ENCODE measurements at regions not wholly inside any gene's neighbourhood (a gene's known extent, or its start where the extent isn't known, plus 50 kb on each side); places are given as distances from the start of the nearest gene placed in this dataset.
A peak's percentile ranks its signal among the peaks of the same experiment; 100 is the strongest.
"Not testable (repeated sequence)": the region's sequence is repeated elsewhere in the genome, so short reads cannot be mapped to it uniquely, and the experiment has no call there.

DNA sequence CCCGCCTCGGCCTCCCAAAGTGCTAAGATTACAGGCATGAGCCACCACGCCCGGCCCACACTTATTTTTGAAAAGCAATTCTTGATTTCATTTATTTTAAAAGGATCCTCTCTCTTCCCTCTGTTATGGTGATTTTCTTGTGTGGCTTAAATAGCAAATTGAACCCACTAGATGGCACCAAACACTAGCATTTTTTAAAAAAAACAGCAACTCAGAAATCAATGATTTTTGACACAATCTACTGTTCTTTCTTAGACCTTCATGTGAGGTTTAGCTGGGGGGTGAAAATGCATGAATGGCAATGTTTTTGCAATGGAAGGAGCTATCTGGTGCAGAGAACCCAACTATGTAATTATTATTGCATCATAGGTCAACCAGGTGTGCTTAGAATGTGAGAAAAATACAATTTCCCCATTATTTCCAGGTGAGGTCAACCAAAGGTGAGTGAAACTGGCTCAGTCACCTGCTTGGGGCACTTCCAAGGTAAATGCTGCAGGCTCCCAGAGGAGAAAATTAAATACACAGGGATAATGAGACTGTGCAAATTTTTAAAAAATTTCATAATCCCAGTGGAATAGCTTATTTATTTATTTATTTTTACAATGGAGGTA is 226.7 kb upstream of the PRKX start:
- Histone ChIP-seq H3K27me3 (ENCODE audit: control insufficient read depth in 4 of 4, insufficient read depth in 4 of 4, low read length in 3 of 4) (no peaks in the 10 kb centered on the region), H3K4me1 (ENCODE audit: control insufficient read depth in 4 of 4, insufficient read depth in 4 of 4, low read length in 3 of 4) (peaks cover 0 to 8% (median 7%) of the 10 kb centered on the region in 4 donors), H3K27ac (ENCODE audit: low read depth in 1 of 2, low read length in 2 of 2) (no peak overlapping the region), H3K9ac (ENCODE audit: low read depth in 1 of 2, low read length in 2 of 2) (no peak overlapping the region), H3K4me3 (ENCODE audit: low read depth in 1 of 3, low read length in 3 of 3) (no peak overlapping the region), H3K9me3 (ENCODE audit: control insufficient read depth in 4 of 4, low read length in 3 of 4) (peaks cover 0 to 3% (median 0%) of the 10 kb centered on the region in 4 donors), H3K36me3 (ENCODE audit: control insufficient read depth in 4 of 4, insufficient read depth in 3 of 4, low read depth in 1 of 4, low read length in 3 of 4) (no peaks in the 10 kb centered on the region)
- WGBS, result 12% methylated on average over 4 of the region's 4 CpGs
- DNase-seq (ENCODE audit: low spot score), result no peak
- TF ChIP-seq NR2F2 (IDR thresholded peaks at IDR 0.05), result peak; percentile 75
- TF ChIP-seq MAX (IDR thresholded peaks at IDR 0.05), result no peak
- TF ChIP-seq, protein P1, sequence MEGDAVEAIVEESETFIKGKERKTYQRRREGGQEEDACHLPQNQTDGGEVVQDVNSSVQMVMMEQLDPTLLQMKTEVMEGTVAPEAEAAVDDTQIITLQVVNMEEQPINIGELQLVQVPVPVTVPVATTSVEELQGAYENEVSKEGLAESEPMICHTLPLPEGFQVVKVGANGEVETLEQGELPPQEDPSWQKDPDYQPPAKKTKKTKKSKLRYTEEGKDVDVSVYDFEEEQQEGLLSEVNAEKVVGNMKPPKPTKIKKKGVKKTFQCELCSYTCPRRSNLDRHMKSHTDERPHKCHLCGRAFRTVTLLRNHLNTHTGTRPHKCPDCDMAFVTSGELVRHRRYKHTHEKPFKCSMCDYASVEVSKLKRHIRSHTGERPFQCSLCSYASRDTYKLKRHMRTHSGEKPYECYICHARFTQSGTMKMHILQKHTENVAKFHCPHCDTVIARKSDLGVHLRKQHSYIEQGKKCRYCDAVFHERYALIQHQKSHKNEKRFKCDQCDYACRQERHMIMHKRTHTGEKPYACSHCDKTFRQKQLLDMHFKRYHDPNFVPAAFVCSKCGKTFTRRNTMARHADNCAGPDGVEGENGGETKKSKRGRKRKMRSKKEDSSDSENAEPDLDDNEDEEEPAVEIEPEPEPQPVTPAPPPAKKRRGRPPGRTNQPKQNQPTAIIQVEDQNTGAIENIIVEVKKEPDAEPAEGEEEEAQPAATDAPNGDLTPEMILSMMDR (IDR thresholded peaks at IDR 0.05; ENCODE audit: low read depth, low read length, missing input control), result peak; percentile 47
- peak; percentile 69 to 79 for TF ChIP-seq RAD21 (IDR thresholded peaks at IDR 0.05)
- peak; percentile 53 to 55 for TF ChIP-seq RXRA (IDR thresholded peaks at IDR 0.05)
- no peak for TF ChIP-seq YY1 (IDR thresholded peaks at IDR 0.05)

DNA sequence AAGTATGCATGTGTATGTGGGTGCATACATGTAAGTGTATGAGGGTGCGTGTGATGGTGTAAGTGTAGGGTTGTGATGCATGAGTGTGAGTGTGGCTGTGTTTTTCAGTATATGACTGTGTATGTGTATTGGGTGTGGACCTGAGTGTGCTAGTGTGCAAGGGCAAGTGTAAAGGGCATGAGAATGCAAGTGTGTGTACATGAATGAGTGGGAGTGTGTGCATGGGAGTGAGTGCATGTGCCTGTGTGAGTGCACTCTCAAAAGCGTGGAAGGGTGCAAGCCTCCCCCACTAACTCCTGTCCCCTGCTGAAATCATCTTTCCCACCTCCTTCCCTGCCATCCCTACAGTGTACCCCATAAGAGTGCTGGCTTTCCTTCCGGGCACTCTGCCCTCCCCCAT is 225.1 kb upstream of the PRKX start:
- Histone ChIP-seq H3K36me3 (ENCODE audit: control insufficient read depth in 4 of 4, insufficient read depth in 3 of 4, low read depth in 1 of 4, low read length in 3 of 4) (no peaks in the 10 kb centered on the region), H3K4me3 (ENCODE audit: low read depth in 1 of 3, low read length in 3 of 3) (no peak overlapping the region), H3K4me1 (ENCODE audit: control insufficient read depth in 4 of 4, insufficient read depth in 4 of 4, low read length in 3 of 4) (peaks cover 0 to 8% (median 7%) of the 10 kb centered on the region in 4 donors), H3K27me3 (ENCODE audit: control insufficient read depth in 4 of 4, insufficient read depth in 4 of 4, low read length in 3 of 4) (no peaks in the 10 kb centered on the region), H3K27ac (ENCODE audit: low read depth in 1 of 2, low read length in 2 of 2) (no peak overlapping the region), H3K9me3 (ENCODE audit: control insufficient read depth in 4 of 4, low read length in 3 of 4) (peaks cover 0 to 3% (median 0%) of the 10 kb centered on the region in 4 donors), H3K9ac (ENCODE audit: low read depth in 1 of 2, low read length in 2 of 2) (no peak overlapping the region)
- WGBS, result 85% methylated on average over 3 of the region's 3 CpGs
- no peak for DNase-seq (ENCODE audit: low spot score)
- TF ChIP-seq FOXA2 (IDR thresholded peaks at IDR 0.05), result no peak
- TF ChIP-seq EGR1 (IDR thresholded peaks at IDR 0.05; ENCODE audit: low read depth in 2 of 2), result no peak
- TF ChIP-seq ZBTB33 (IDR thresholded peaks at IDR 0.05), result no peak
- no peak for TF ChIP-seq GABPA (IDR thresholded peaks at IDR 0.05 in 1 of 2, conservative IDR thresholded peaks at IDR 0.05 in 1 of 2)
- no peak for TF ChIP-seq MAX (IDR thresholded peaks at IDR 0.05)

- not testable (repeated sequence) for DNase-seq (ENCODE audit: low spot score); H3K27ac ChIP-seq (ENCODE audit: low read depth in 1 of 2, low read length in 2 of 2); H3K9me3 ChIP-seq (ENCODE audit: control insufficient read depth in 4 of 4, low read length in 3 of 4); H3K9ac ChIP-seq (ENCODE audit: low read depth in 1 of 2, low read length in 2 of 2); H3K36me3 ChIP-seq (ENCODE audit: control insufficient read depth in 4 of 4, insufficient read depth in 3 of 4, low read depth in 1 of 4, low read length in 3 of 4); H3K4me3 ChIP-seq (ENCODE audit: low read depth in 1 of 3, low read length in 3 of 3); H3K27me3 ChIP-seq (ENCODE audit: control insufficient read depth in 4 of 4, insufficient read depth in 4 of 4, low read length in 3 of 4); H3K4me1 ChIP-seq (ENCODE audit: control insufficient read depth in 4 of 4, insufficient read depth in 4 of 4, low read length in 3 of 4)
- WGBS, result no CpG with 5 or more reads among the region's 4 CpGs
Measured at GRCh38 chrX:3935196-3935595, 221.7 kb upstream of the PRKX start.

DNA sequence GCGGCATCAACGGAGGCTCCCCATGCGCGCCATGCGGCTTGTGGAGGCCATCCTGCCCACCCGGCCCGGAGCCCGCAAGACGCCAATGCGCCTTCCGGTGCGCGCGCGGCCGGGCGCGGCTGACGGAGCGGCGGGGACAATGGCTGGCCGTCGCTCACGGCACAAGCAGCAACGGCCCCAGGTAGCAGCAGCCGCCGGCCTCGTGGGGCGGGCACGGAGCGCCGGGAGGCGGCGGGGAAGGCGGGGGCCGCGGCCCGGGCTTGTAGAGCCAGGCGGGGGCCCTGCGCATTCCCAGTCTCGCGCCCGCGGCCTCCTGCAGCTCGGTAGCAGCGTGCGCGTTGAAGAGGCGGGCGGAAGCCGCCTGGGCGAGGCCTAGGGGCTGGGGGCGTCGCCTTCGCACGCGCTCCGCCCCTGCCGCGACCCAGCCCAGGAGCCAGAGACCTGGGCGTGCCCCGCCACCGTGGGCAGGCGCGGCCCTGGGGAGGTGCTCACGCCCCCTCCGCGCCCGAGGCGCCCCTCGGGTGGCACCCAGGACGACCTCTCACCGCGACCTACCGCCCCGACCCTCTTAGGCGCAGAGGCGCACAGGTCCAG is 207.1 kb upstream of the PRKX start:
- no CpG with 5 or more reads among the region's 78 CpGs for WGBS
- not testable (repeated sequence) for H3K4me1 ChIP-seq (ENCODE audit: control insufficient read depth in 4 of 4, insufficient read depth in 4 of 4, low read length in 3 of 4); H3K27ac ChIP-seq (ENCODE audit: low read depth in 1 of 2, low read length in 2 of 2); H3K27me3 ChIP-seq (ENCODE audit: control insufficient read depth in 4 of 4, insufficient read depth in 4 of 4, low read length in 3 of 4); H3K36me3 ChIP-seq (ENCODE audit: control insufficient read depth in 4 of 4, insufficient read depth in 3 of 4, low read depth in 1 of 4, low read length in 3 of 4); H3K9me3 ChIP-seq (ENCODE audit: control insufficient read depth in 4 of 4, low read length in 3 of 4); H3K9ac ChIP-seq (ENCODE audit: low read depth in 1 of 2, low read length in 2 of 2); DNase-seq (ENCODE audit: low spot score); H3K4me3 ChIP-seq (ENCODE audit: low read depth in 1 of 3, low read length in 3 of 3)

DNA sequence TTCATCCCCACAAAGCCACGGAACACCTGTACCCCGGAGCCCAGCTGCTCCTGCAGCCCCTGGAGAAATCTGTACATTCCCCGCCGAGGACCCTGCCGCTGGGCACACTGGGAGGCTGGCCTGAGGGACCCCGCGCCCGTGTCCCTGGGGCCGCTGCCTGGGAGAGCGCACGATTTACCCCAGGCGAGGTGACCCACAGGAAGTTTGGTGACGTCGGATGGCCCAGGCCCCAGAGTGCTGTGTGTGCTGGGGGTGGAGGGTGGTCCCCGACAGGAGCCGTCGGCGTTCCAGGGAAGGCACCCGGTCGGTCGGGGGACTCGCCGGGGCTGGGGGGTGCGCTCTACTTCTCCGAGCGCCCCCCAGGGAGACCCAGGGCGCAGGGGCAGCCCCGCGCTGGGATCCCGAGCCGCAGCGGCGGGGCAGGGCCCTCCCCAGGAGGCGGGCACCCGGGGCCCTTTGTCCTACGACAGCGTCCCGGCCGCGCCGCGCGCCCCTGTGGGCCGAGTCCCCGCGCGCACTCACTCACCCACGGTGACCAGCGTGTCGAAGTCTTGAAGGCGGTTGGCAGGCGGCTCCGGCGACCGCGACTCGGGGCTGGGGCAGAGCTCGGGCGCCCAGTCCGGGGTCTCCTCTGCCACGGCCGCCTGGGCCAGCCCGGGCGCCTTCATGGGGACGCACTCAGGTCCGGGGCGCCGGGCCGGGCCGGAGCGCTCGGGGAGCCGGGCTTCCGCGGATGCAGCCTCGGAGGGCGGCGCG is 206.4 kb upstream of the PRKX start:
- H3K36me3 ChIP-seq (ENCODE audit: control insufficient read depth in 4 of 4, insufficient read depth in 3 of 4, low read depth in 1 of 4, low read length in 3 of 4); H3K4me1 ChIP-seq (ENCODE audit: control insufficient read depth in 4 of 4, insufficient read depth in 4 of 4, low read length in 3 of 4); H3K27ac ChIP-seq (ENCODE audit: low read depth in 1 of 2, low read length in 2 of 2); H3K4me3 ChIP-seq (ENCODE audit: low read depth in 1 of 3, low read length in 3 of 3); DNase-seq (ENCODE audit: low spot score); H3K27me3 ChIP-seq (ENCODE audit: control insufficient read depth in 4 of 4, insufficient read depth in 4 of 4, low read length in 3 of 4); H3K9me3 ChIP-seq (ENCODE audit: control insufficient read depth in 4 of 4, low read length in 3 of 4); H3K9ac ChIP-seq (ENCODE audit: low read depth in 1 of 2, low read length in 2 of 2): not testable (repeated sequence)
- WGBS, result no CpG with 5 or more reads among the region's 79 CpGs

Measured in liver (tissue), 8 donors.